HG03095 (cell line): ENCODE measurements at regions not wholly inside any gene's neighbourhood (a gene's known extent, or its start where the extent isn't known, plus 50 kb on each side); places are given as distances from the start of the nearest gene placed in this dataset.

Experiments used
- ATAC-seq: cut with Tn5 transposase; IDR thresholded peaks from one replicate; pipeline ENCODE4 v1.9.1; 2021; ENCODE audit warnings: moderate library complexity; ENCODE audit not compliant: unreplicated experiment

- ATAC-seq: no peak
Measured at GRCh38 chr2:5502385-5502784, 189.8 kb upstream of the SOX11 start.

DNA sequence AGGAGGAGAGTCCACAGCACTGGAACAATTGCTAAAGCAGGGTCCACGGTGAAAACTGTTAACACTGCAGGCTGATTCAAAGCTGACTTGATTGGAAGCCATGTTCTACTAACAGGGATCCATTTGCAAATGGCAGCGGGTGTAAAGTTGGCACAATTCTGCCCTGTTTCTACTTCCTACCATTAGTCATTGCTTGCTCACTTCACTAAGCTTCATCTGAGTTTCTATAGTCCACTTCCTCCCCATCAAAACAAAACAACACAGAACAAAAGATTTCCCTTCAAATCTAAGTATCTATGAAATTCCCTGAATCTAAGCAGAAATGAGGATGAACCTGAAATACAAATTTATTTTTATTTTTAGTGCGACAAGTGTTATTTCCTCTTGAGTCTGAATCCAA, 187.4 kb upstream of the SOX11 start:
- ATAC-seq: no peak

- no peak for ATAC-seq
Measured at GRCh38 chr2:5507367-5507766, 184.8 kb upstream of the SOX11 start.

DNA sequence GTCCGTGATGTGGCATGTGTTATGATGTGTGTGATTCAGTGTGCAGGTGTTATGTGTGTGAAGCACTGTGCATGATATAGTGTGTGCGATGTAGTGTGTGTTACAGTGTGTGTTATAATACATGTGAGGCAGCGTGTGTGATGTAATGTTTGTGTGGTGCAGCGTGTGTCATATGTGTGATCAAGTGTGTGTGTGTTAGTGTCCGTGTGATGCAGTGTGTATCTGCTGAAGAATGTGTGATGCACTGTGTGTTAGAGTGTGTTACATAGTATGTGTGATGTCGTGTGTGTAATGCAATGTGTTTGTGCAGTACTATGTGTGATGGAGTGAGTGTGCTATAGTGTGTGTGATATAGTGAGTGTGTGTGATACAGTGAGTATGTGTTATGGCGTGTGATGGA, 182.8 kb upstream of the SOX11 start:
- ATAC-seq: no peak

GRCh38 chr2:5510082-5510481, 182.1 kb upstream of the SOX11 start:
- ATAC-seq: no peak

GRCh38 chr2:5515693-5516092, 176.5 kb upstream of the SOX11 start:
- ATAC-seq: no peak

GRCh38 chr2:5519286-5519685, 172.9 kb upstream of the SOX11 start:
- no peak for ATAC-seq

DNA sequence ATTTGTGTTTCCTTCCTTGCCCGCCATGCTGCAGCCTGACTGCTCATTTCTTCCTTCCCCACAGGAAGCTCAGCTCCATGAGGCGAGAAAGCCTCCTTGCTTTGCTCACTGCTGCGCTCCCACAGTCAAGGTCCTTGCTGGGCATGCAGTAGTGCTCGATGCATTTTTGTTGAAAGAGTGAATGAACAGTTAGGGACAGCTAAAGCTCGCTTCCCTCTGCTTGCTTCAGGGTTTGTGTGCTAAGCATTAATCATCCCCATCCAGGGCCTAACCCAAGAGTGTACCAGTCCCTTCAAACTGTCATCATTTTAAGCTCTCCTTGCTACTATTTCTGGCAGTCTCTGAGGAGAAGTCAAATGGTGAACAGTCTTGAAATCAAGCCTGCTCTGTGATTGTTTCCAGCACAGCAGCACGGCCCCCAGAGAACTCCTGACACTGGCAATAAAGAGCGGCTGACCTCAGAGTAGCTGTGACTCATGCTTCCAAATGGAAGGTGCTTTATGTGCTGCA, 171.7 kb upstream of the SOX11 start:
- ATAC-seq: no peak

- no peak for ATAC-seq
Measured at GRCh38 chr2:5521461-5521860, 170.7 kb upstream of the SOX11 start.

- no peak for ATAC-seq
Measured at GRCh38 chr2:5524551-5524950, 167.6 kb upstream of the SOX11 start.

DNA sequence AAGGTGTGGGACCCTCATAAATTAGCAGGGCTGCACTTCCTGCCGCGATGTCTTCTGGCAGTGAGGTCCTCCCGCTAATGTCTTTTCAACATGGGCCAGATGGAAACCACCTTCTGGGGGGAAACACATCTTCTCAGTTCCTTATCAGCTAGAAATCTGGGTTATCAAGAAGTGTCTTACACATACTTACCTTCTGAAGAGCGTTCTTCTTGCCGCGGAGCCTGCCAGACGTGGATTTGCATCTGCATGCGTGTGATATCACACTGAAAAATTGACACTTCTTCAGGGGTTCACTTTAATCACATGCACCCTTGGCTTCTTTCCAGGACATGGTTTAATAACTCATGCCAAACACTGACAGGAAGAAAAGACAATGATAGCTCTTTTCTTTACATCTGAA, 163.5 kb upstream of the SOX11 start:
- no peak for ATAC-seq

DNA sequence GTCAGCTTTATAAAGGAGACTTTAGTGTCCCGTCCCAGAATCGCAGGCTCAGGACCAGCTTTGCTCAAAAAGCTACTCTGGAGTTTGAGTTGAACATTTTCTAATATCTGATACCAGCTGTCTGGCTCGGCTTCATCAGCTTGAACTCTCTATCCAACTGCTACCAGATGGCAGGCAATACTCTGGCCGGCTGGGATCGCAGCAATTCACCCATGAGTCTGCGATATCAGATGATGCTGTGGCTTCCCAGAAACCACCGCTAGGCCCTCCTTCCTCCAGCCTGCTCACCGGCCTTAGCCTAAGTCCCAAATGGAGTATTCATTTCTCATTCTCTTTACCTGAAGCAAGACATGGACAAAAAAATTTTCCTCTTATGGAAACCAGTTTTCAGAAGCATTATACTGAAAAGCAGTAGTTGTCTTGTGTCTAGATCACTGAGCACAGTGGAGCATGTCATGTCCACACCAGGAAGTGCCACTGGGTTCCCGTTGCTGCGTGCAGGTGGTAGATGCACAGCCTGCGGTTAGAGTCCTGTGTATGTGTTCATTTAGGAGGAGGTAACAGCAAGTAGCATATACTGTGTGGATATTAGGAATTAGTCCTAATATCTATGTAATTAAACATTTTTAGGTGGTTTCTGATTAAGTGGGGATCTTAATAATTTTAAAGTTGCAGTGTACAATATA, 162.0 kb upstream of the SOX11 start:
- no peak for ATAC-seq

GRCh38 chr2:5535301-5535700, 156.9 kb upstream of the SOX11 start:
- no peak for ATAC-seq

GRCh38 chr2:5537180-5537688, 154.9 kb upstream of the SOX11 start:
- no peak for ATAC-seq

GRCh38 chr2:5538313-5538712, 153.9 kb upstream of the SOX11 start:
- no peak for ATAC-seq

- ATAC-seq: no peak
Measured at GRCh38 chr2:5538772-5539171, 153.4 kb upstream of the SOX11 start.

DNA sequence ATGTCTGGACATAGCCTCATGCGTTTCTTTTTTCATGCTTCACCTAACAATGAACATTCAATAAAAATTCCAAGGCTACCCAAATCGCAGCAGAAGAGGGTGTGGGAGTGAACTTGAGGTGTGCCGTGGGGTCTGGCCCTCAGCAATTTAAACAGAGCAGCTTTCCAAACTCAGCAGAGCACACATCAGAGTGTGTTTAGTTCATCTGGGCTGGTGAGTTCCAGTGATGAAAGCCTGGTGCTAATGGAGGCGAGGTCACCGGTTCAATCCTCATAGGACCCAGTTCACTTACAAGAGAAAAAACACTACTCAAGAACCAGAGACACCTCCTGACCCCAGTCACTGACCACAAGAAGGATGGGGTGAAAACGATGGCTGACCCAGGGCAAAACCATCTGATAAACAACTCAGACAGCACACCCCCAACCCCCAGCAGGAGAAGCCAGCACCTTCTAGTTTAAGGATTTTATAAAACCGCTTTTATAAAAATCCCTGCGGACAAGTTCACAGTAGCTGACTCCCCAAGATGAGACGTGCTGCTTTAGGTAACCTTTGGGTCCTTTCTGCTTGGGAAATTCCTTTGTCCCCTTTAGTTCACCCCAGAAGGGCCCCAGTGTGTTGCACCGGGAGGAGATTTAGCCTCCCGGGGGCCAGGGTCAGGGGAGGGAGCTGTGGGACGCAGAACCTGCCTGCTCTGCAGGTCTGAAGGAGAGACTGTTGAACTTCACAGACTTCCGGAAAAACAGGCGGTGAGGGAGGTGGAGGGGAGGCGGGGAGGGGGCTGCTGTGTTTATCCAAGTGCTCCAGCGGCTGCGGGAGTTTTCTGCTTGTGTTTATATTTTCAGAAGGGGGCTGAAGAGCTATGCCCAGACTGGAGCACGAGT, 152.7 kb upstream of the SOX11 start:
- ATAC-seq: no peak

DNA sequence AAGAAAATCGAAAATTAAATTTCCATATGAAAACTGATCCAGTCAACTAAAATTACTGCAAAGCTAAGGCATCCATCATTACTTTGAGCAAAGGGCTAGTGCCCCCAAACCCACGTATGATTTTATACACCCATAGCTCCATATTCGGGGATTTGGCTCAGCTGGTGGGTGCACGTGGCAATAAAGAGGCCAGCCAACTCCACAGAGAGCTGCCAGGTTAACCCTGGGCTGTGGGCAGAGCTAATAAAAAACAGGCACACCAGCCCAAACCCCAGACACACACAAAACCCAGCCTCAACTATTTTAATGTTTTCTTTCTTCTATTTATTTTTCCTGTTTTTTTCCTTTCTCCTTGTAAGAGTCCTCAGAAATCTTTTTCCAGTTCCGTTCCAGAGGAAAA, 151.3 kb upstream of the SOX11 start:
- no peak for ATAC-seq

DNA sequence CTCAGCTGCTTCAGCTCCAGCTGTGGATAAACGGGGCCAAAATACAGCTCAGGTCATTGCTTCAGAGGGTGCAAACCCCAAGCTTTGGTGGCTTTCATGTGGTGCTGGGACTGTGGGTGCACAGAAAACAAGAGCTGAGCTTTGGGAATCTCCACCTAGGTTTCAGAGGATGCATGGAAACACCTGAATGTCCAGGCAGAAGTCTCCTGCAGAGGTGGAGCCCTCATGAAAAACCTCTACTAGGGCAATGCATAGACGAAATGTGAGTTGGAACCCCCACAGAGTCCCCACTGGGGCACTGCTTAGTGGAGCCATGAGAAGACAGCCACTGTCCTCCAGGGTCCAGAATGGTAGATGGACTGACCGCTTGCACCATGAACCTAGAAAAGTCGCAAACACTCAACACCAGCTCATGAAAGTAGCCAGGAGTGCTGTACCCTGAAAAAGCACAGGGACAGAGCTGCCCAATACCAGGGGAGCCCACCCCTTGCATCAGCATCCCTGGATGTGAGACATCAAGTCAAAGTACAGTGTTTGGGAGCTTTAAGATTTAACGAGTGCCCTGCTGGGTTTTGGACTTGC, 147.9 kb upstream of the SOX11 start:
- ATAC-seq: no peak

DNA sequence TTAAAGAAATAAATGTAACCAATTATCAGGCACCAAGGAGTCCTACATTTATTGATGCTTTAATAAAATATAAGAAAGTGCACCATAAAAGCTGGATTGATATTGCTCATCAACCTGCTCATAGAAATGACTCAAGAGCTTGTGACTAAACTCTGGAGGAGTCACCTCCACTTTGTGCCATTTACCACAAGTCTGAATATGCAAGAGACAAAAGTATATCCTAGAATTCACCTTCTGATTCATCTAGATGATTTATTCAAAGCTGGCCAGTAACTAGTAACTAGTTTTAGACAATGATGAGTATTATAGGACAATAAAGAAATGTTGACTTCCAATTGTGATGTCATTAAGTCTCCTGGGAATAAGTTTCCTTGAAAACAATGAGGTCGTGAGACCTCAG, 146.0 kb upstream of the SOX11 start:
- ATAC-seq: no peak

DNA sequence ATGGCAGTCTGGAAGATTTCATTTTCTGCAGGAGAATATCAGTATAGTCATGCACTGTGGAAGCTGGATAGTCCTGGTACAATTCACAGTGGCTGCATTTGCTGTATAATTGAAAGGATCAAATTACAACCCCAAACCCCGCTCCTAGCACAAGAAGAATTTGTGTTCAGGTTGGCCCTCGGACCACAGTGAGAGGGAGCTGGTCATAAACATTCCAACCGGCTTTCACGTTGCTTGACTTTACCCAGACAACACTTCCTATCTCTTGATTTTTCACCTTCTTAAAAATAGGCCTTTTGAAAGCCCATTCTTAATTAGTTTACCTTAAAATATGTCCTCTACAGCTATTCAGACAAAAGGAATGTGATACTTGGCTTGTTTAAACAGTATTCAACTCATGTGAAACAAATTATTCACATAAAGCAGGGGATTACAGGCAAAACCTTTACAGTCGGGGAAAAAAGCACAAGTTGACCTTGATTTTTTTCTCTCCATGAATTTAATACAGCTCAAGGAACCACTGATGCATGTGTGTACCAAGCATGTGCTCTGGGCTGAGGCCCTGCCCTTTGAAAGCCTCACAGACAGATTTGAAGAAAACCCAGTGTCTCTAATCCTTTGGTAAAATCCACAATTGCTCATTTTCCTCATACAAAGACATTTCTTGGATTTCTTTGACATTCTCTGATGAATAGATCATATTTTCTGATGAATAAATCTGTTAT, 143.0 kb upstream of the SOX11 start:
- no peak for ATAC-seq
